PC-9 (cell line): ENCODE measurements at regions not wholly inside any gene's neighbourhood (a gene's known extent, or its start where the extent isn't known, plus 50 kb on each side); places are given as distances from the start of the nearest gene placed in this dataset.

Source experiments
- BruUV-seq: library from RNA; stranded (reverse); fragments of 400-500 nt; replicated peaks from 2 replicates; lab custom pipeline; 2021; lab: Mats Ljungman, UMichigan
- CTCF ChIA-PET: fragments of 300-600 bp; sonication (Branson Sonifier 250); formaldehyde crosslinking; loops from one replicate; lab custom pipeline; 2022; ENCODE audit warnings: antibody characterized with exemption; lab: Charles Lee
- POLR2A ChIA-PET: fragments of 300-600 bp; sonication (Branson Sonifier 250); formaldehyde crosslinking; loops from one replicate; lab custom pipeline; 2022; ENCODE audit warnings: antibody characterized with exemption; ENCODE audit not compliant: unreplicated experiment; lab: Charles Lee
- DNase-seq, 2 experiments: peaks; one replicate each; pipeline versions ENCODE4 v3.0.0 to v3.0.0-alpha.2; 2015 to 2022; ENCODE audit warnings: mixed read lengths in 1 of 2
- H2AFZ ChIP-seq: fragments of 200-600 bp; sonication (generic); 2 replicates; pipeline ENCODE4 v1.8.1; 2017; ENCODE audit warnings: antibody characterized with exemption
- H3F3A ChIP-seq: fragments of 200-600 bp; sonication (generic); 2 replicates; pipeline ENCODE4 v1.8.1; 2017; ENCODE audit warnings: antibody characterized with exemption, mild to moderate bottlenecking, low read depth; ENCODE audit not compliant: insufficient read depth
- H3K27ac ChIP-seq: fragments of 200-600 bp; sonication (generic); 2 replicates; pipeline ENCODE4 v1.6.1; 2016; ENCODE audit warnings: mixed run types
- H3K27me3 ChIP-seq: fragments of 200-600 bp; sonication (generic); 2 replicates; pipeline ENCODE4 v1.6.1; 2016; ENCODE audit warnings: low read depth, mixed run types; ENCODE audit not compliant: insufficient read depth
- H3K36me3 ChIP-seq: fragments of 200-600 bp; sonication (generic); 2 replicates; pipeline ENCODE4 v1.6.1; 2016; ENCODE audit warnings: low read depth, mixed run types
- H3K4me1 ChIP-seq: fragments of 200-600 bp; sonication (generic); replicated peaks from 2 replicates; pipeline ENCODE4 v1.6.1; 2016; ENCODE audit warnings: mixed run types; ENCODE audit not compliant: insufficient read depth
- H3K4me2 ChIP-seq: fragments of 200-600 bp; sonication (generic); 2 replicates; pipeline ENCODE4 v1.6.1; 2017; ENCODE audit warnings: mixed run types
- H3K4me3 ChIP-seq: fragments of 200-600 bp; sonication (generic); 2 replicates; pipeline ENCODE4 v1.6.1; 2016; ENCODE audit warnings: mixed run types
- H3K79me2 ChIP-seq: fragments of 200-600 bp; sonication (generic); 2 replicates; pipeline ENCODE4 v1.6.1; 2017; ENCODE audit warnings: low read depth, mixed run types
- H3K9me2 ChIP-seq: fragments of 200-600 bp; sonication (generic); 2 replicates; pipeline ENCODE4 v1.8.1; 2017; ENCODE audit warnings: mild to moderate bottlenecking; ENCODE audit not compliant: insufficient read depth
- H3K9me3 ChIP-seq: fragments of 200-600 bp; sonication (generic); 2 replicates; pipeline ENCODE4 v1.8.1; 2016; ENCODE audit warnings: low read depth; ENCODE audit not compliant: insufficient read depth
- H4K20me1 ChIP-seq: fragments of 200-600 bp; sonication (generic); 2 replicates; pipeline ENCODE4 v1.8.1; 2017; ENCODE audit not compliant: insufficient read depth
- EZH2 ChIP-seq: fragments of 200-600 bp; sonication (generic); IDR thresholded peaks from 2 replicates; pipeline ENCODE4 v1.8.0; 2017; ENCODE audit warnings: antibody characterized with exemption, low read depth
- intact Hi-C: fragments of 100-400 bp; cut with micrococcal nuclease; formaldehyde crosslinking; loops from one replicate; pipeline ENCODE4 v1.10.0; 2022; ENCODE audit not compliant: unreplicated experiment
- TF ChIP-seq, protein P1 (sequence below): fragments of 200-600 bp; sonication (generic); conservative IDR thresholded peaks from 2 replicates; pipeline ENCODE4 v1.6.1; 2017; ENCODE audit warnings: mixed run types, antibody characterized with exemption, mild to moderate bottlenecking, moderate library complexity

DNA sequence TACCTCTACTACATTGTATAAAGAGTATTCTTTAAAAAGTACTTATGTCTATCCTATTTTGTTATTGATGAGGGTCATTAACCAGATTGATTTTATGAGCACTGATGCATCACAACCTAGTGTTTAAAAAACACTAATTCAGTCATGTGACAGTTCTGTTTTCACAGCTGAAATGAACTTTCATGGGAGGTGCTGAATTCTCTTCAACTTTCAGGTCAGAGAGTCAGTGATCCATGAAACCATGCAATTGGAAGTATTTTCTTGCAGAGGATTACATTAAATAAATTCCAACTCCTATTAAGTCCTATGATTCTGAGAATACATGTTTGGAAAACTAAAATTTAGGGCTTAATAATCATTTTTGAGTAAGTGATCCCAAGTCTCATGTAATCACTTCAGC lies 889.4 kb downstream of the KCNA4 start:
- Histone ChIP-seq H3K27me3 (no peaks in the 10 kb centered on the region), H4K20me1 (no peaks in the 10 kb centered on the region), H3K4me2 (no peak overlapping the region), H2AFZ (no peak overlapping the region), H3K9me3 (no peaks in the 10 kb centered on the region), H3K9me2 (no peaks in the 10 kb centered on the region), H3K79me2 (no peaks in the 10 kb centered on the region), H3K36me3 (no peaks in the 10 kb centered on the region), H3F3A (no peaks in the 10 kb centered on the region), H3K4me3 (no peak overlapping the region), H3K27ac (no peak overlapping the region), H3K4me1 (no peaks in the 10 kb centered on the region)
- DNase-seq, result no peak
- ChIA-PET POLR2A (no interaction called here), CTCF (no interaction called here)
- TF ChIP-seq, protein P1, sequence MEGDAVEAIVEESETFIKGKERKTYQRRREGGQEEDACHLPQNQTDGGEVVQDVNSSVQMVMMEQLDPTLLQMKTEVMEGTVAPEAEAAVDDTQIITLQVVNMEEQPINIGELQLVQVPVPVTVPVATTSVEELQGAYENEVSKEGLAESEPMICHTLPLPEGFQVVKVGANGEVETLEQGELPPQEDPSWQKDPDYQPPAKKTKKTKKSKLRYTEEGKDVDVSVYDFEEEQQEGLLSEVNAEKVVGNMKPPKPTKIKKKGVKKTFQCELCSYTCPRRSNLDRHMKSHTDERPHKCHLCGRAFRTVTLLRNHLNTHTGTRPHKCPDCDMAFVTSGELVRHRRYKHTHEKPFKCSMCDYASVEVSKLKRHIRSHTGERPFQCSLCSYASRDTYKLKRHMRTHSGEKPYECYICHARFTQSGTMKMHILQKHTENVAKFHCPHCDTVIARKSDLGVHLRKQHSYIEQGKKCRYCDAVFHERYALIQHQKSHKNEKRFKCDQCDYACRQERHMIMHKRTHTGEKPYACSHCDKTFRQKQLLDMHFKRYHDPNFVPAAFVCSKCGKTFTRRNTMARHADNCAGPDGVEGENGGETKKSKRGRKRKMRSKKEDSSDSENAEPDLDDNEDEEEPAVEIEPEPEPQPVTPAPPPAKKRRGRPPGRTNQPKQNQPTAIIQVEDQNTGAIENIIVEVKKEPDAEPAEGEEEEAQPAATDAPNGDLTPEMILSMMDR, result no peak
- TF ChIP-seq EZH2, result no peak
- intact Hi-C loops, result no loop called here
- no TSS peak for BruUV-seq

DNA sequence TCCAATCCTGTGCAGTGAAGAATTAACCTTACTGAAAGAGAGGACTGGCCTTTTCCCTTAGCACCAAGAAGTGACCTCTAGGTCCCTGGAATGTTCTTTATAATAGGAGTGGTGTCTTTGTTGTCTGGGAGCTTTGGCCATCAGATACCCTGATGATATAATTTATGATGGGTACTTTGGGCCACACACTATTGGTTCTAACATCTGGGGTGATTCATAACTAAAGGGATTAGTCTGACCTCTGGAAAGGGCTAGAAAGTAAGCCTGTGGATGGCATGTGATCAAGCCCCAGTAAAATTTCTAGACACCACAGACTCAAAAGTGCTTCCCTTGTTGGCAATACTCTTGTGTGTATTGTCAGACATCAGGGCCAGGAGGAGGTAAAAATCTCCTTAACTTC lies 891.2 kb downstream of the KCNA4 start:
- no TSS peak for BruUV-seq
- ChIA-PET POLR2A (no interaction called here), CTCF (no interaction called here)
- Histone ChIP-seq H3K79me2 (no peaks in the 10 kb centered on the region), H2AFZ (no peak overlapping the region), H4K20me1 (no peaks in the 10 kb centered on the region), H3K4me1 (no peaks in the 10 kb centered on the region), H3F3A (no peaks in the 10 kb centered on the region), H3K4me2 (no peak overlapping the region), H3K4me3 (no peak overlapping the region), H3K9me3 (no peaks in the 10 kb centered on the region), H3K27ac (no peak overlapping the region), H3K9me2 (no peaks in the 10 kb centered on the region), H3K27me3 (no peaks in the 10 kb centered on the region), H3K36me3 (no peaks in the 10 kb centered on the region)
- no peak for DNase-seq
- intact Hi-C loops, result no loop called here
- TF ChIP-seq, protein P1, result no peak
- no peak for TF ChIP-seq EZH2

DNA sequence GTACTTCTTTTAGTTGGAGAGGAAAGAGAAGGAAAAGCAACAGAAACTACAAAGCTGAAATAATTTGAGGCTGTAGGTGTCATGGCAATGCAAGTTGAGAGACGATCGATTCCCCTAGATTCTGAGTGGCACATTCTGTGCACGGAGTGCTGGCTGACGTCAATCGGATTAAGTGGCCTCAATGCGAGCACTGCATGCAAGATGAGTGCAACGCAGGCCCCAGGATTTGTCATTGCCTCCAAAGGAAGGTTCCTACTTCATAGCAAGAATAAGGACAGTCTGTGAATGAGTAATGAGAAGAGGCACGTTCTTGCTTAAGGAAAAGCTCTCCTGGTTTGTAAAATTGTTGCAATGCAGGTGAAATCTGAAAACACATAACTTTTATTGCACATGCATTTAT lies 892.4 kb downstream of the KCNA4 start:
- H3K27ac ChIP-seq, result no peak overlapping the region
- POLR2A ChIA-PET, result no interaction called here

More for the DNA sequence above, 892.4 kb downstream of the KCNA4 start:
- Histone ChIP-seq H3K4me1 (no peaks in the 10 kb centered on the region), H3K9me3 (no peaks in the 10 kb centered on the region), H3F3A (no peaks in the 10 kb centered on the region), H4K20me1 (no peaks in the 10 kb centered on the region), H3K9me2 (no peaks in the 10 kb centered on the region), H3K36me3 (no peaks in the 10 kb centered on the region), H3K4me3 (no peak overlapping the region), H3K27me3 (no peaks in the 10 kb centered on the region), H3K4me2 (no peak overlapping the region), H3K79me2 (no peaks in the 10 kb centered on the region), H2AFZ (no peak overlapping the region)
- CTCF ChIA-PET, result no interaction called here
- no peak for DNase-seq
- intact Hi-C loops, result no loop called here
- BruUV-seq, result no TSS peak
- no peak for TF ChIP-seq EZH2
